ENCODE measurements at regions not wholly inside any gene's neighbourhood (a gene's known extent, or its start where the extent isn't known, plus 50 kb on each side); places are given as distances from the start of the nearest gene placed in this dataset.

- no peak for DNase-seq
These were observed 97.0 kb upstream of the RAB6C start for GRCh38 chr2:129882476-129882875.

- no peak for DNase-seq
These were observed 96.3 kb upstream of the RAB6C start for GRCh38 chr2:129883121-129883520.

GRCh38 chr2:129884221-129884786 lies 95.2 kb upstream of the RAB6C start:
- no peak for DNase-seq

GRCh38 chr2:129885735-129886134 lies 93.7 kb upstream of the RAB6C start:
- no peak for DNase-seq

- no peak for DNase-seq
These were observed 91.7 kb upstream of the RAB6C start for GRCh38 chr2:129887688-129888266.

- DNase-seq: no peak
These were observed 91.0 kb upstream of the RAB6C start for GRCh38 chr2:129888461-129888860.

- no peak for DNase-seq
These were observed 90.6 kb upstream of the RAB6C start for GRCh38 chr2:129888896-129889295.

GRCh38 chr2:129891341-129892320 lies 87.8 kb upstream of the RAB6C start:
- no peak for DNase-seq

- no peak for DNase-seq
These were observed 87.1 kb upstream of the RAB6C start for GRCh38 chr2:129892360-129892759.

GRCh38 chr2:129892773-129893172 lies 86.7 kb upstream of the RAB6C start:
- DNase-seq: no peak

- no peak for DNase-seq
These were observed 86.2 kb upstream of the RAB6C start for GRCh38 chr2:129893244-129893643.

- DNase-seq: no peak
These were observed 84.8 kb upstream of the RAB6C start for GRCh38 chr2:129894616-129895015.

- DNase-seq: no peak
These were observed 84.4 kb upstream of the RAB6C start for GRCh38 chr2:129895061-129895460.

- DNase-seq: no peak
These were observed 83.9 kb upstream of the RAB6C start for GRCh38 chr2:129895526-129896082.

- DNase-seq: no peak
These were observed 83.0 kb upstream of the RAB6C start for GRCh38 chr2:129896226-129897100.

GRCh38 chr2:129901754-129902415 lies 77.6 kb upstream of the RAB6C start:
- no peak for DNase-seq

GRCh38 chr2:129902731-129903585 lies 76.5 kb upstream of the RAB6C start:
- no peak for DNase-seq

- no peak for DNase-seq
These were observed 75.7 kb upstream of the RAB6C start for GRCh38 chr2:129903586-129904425.

- DNase-seq: no peak
These were observed 74.7 kb upstream of the RAB6C start for GRCh38 chr2:129904532-129905446.
